Fibroblast of mammary gland (primary cell): ENCODE measurements at regions not wholly inside any gene's neighbourhood (a gene's known extent, or its start where the extent isn't known, plus 50 kb on each side); places are given as distances from the start of the nearest gene placed in this dataset.

Source experiments
- DNase-seq: peaks from one replicate; pipeline ENCODE4 v3.0.0-alpha.2; 2010; ENCODE audit warnings: low read depth
- H3K4me3 ChIP-seq: 2 replicates; pipeline ENCODE4 v1.5.1; 2011; ENCODE audit warnings: low read depth, mild to moderate bottlenecking, low read length, moderate library complexity; ENCODE audit not compliant: control insufficient read depth
- TF ChIP-seq, protein P1 (sequence below): conservative IDR thresholded peaks from 2 replicates; pipeline ENCODE4 v1.5.1; 2011; ENCODE audit warnings: low read depth, low read length, inconsistent platforms; ENCODE audit not compliant: control insufficient read depth, insufficient read depth

DNA sequence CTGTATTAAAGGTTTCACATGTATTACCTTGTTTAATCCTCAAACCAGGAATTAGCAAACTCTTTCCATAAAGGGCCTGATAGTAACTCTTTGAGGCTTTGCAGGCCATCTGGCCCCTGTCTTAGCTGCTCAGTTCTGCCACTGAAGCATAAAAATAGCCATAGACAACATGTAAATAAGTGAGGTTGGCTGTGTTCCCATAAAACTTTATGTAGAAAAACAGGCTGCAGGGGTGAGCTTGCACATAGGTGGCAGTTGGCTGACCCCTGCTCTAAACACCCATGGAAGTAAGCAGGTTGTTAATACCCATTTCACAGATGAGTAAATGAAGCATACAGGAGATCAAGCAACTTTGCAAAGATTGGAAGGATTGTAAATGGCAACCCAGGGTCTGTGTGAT lies 1279.2 kb upstream of the AUTS2 start:
- TF ChIP-seq, protein P1, sequence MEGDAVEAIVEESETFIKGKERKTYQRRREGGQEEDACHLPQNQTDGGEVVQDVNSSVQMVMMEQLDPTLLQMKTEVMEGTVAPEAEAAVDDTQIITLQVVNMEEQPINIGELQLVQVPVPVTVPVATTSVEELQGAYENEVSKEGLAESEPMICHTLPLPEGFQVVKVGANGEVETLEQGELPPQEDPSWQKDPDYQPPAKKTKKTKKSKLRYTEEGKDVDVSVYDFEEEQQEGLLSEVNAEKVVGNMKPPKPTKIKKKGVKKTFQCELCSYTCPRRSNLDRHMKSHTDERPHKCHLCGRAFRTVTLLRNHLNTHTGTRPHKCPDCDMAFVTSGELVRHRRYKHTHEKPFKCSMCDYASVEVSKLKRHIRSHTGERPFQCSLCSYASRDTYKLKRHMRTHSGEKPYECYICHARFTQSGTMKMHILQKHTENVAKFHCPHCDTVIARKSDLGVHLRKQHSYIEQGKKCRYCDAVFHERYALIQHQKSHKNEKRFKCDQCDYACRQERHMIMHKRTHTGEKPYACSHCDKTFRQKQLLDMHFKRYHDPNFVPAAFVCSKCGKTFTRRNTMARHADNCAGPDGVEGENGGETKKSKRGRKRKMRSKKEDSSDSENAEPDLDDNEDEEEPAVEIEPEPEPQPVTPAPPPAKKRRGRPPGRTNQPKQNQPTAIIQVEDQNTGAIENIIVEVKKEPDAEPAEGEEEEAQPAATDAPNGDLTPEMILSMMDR, result no peak
- no peak overlapping the region for H3K4me3 ChIP-seq
- no peak for DNase-seq

DNA sequence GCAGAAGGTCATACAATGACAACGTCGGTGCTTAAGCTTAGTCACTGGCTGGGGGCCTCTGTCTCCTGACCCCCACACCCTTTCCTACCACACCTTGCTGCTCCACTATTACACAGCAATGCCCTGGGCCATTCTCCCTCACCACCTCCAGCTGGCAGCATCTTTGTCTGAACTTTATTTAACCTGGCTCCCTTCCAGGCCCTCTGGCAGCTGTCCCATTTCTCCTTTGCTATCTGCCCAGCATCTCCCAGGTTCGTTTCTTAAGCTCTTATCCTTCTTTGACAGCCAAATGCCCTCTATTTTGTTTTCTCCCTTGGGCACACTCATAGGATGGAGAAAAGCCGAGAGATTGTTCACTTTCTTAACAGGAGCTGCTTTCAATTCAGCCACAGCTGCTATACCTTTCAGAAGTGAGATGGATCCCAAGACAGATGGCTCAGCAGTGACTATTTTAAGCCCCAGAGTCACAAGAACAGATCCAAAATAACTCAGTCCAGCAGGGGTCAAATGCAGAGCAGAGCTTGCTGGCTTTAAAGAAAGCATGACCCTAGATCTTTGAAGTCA lies 1277.1 kb upstream of the AUTS2 start:
- H3K4me3 ChIP-seq, result no peak overlapping the region
- DNase-seq, result no peak
- TF ChIP-seq, protein P1, result no peak

DNA sequence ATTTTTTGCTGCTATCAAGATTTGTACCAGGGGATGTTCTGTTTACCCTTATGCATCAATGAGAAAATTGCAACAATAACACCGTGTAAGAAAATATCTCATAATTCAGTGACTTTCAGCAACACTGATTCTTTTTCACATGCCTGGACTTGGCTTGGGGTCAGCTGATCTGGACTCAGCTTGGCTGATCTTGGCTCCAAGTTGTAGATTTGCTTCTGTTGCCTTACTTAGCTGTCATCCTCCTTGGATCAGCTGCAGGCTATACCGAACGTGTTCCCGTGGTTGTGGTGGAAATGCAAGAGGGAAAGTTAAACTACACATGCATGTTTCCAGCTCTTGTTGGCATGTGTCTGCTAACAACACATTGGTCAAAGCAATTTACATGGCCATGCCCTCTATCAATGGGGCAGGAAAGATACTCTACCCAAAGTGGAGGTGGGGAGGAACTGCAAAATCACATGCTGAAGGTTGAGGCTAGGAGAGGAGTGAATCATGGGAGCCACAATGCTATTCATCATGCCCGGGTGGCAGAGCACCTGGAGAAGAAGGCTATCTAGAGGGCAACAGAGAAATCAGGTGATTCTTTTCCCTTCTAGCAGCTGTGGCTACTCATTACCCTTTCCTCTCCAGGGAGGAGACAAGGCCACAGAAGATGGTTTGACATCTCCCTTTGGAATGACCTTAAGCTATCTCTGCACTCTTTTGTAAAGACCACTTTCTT lies 1276.3 kb upstream of the AUTS2 start:
- H3K4me3 ChIP-seq, result no peak overlapping the region
- TF ChIP-seq, protein P1, result no peak
- DNase-seq, result no peak

DNA sequence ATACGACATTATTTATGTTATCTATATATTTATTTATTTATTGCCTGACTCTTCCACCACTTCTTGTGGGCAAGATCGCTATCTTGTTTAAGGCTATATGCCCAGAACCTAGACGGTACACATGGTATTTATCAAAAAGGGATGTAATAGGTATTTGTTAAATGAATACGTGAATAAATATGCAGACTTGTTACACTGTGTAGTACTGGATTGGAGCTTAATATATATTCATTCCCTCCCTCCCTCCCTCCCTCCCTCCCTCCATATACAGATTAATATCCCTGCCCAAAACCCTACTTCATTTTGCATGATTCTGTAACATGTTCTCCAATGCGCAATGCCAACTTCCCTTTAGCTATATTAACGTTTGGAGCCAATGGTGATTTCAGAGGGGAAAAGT lies 1273.7 kb upstream of the AUTS2 start:
- TF ChIP-seq, protein P1, result no peak
- no peak overlapping the region for H3K4me3 ChIP-seq
- no peak for DNase-seq

DNA sequence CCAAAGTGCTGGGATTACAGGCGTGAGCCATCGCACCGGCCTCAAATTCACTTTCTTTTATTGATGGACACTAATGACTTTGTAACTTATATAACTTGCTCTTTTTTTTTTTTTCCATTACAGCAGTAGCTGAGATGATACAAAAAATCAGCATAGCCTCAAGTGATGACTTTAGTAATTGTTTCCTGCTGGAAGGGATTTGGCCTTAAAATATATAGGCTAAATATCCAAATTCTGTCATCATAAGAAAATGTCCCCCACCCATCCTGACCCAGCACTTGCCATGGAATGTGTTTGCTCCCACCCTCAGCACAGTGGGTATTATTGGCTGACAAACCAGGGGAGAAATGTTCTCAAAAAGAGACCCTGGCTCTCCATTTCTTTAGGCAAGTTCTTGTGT lies 1264.1 kb upstream of the AUTS2 start:
- TF ChIP-seq, protein P1, result no peak
- no peak for DNase-seq
- H3K4me3 ChIP-seq, result no peak overlapping the region

DNA sequence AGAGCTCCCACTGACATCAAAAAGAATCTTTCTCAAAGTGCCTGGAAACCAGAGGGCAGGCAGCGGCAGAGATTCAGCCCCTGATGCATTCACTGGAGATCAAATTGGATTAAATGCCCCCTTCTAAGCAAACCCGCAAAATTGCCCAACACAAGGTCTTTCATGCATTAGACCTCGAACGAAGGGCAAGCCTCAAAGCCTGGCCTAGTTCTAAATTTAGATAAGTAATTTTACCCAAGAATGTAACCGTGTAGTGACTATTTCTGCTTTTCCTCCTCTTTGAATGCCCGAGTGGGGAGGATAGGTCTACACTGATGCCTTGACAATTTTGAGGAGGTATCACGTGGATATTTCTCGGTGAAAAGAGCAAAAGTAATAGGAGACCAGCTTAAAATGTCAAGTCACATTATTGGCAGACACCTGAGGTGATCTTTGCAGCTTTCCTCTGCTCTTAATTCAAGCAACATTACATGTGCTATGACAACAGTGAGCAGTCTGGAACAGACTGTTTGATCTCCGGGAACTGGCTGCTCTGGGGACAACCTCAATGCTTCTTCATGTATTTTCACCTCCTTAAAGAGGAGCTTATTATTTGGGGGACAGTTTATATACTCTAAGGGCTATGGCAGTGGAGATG lies 1263.5 kb upstream of the AUTS2 start:
- no peak for DNase-seq
- no peak overlapping the region for H3K4me3 ChIP-seq
- TF ChIP-seq, protein P1, result no peak
